ENCODE measurements at regions not wholly inside any gene's neighbourhood (a gene's known extent, or its start where the extent isn't known, plus 50 kb on each side); places are given as distances from the start of the nearest gene placed in this dataset.

- ChIA-PET CTCF (no interaction called here), POLR2A (interaction anchor here (0.5 kb wide), 1 partner anchor 9 kb away, joined by 4 read pairs; no protein-coding TSS in a partner anchor)
- Histone ChIP-seq H3K9me3 (no peaks in the 10 kb centered on the region), H3K9ac (no peak overlapping the region), H3K9me2 (no peaks in the 10 kb centered on the region), H3K36me3 (replicated peaks in 1 of 2; ENCODE audit: control insufficient read depth in 1 of 2, insufficient read depth in 2 of 2, low read length in 1 of 2) (no peaks in the 10 kb centered on the region), H3F3A (replicated peaks; ENCODE audit: insufficient read depth) (peaks cover 17% of the 10 kb centered on the region), H3K27me3 (ENCODE audit: insufficient read depth) (no peaks in the 10 kb centered on the region), H3K27ac (ENCODE audit: low read depth in 2 of 2, low read length in 1 of 2) (no peak overlapping the region), H3K4me3 (ENCODE audit: low read depth in 2 of 2, low read length in 1 of 2) (no peak overlapping the region), H2AFZ (ENCODE audit: low read depth) (no peak overlapping the region), H3K4me1 (ENCODE audit: control insufficient read depth in 1 of 2, insufficient read depth in 2 of 2, low read depth in 1 of 2, low read length in 1 of 2) (peaks cover 10 to 26% of the 10 kb centered on the region in 2 experiments), H3K79me2 (ENCODE audit: insufficient read depth) (no peaks in the 10 kb centered on the region), H4K20me1 (ENCODE audit: insufficient read depth) (no peaks in the 10 kb centered on the region; the same call in 1 of the 2 replicates), H3K4me2 (no peak overlapping the region)
- TF ChIP-seq NFIC (IDR thresholded peaks at IDR 0.05; ENCODE audit: borderline replicate concordance) (no peak), RCOR1 (IDR thresholded peaks at IDR 0.05; ENCODE audit: low read length) (no peak), RXRA (IDR thresholded peaks at IDR 0.05; ENCODE audit: borderline replicate concordance, low read depth) (no peak), TCF12 (IDR thresholded peaks at IDR 0.05) (no peak), GATA2 (CRISPR knock-in tag; IDR thresholded peaks at IDR 0.05) (no peak), TAF1 (IDR thresholded peaks at IDR 0.05; ENCODE audit: borderline replicate concordance, low read depth, low read length) (no peak), MEF2A (IDR thresholded peaks at IDR 0.05; ENCODE audit: borderline replicate concordance, low read depth) (no peak), ELF1 (IDR thresholded peaks at IDR 0.05) (no peak), SMC3 (IDR thresholded peaks at IDR 0.05; ENCODE audit: low read depth, low read length) (no peak), FOXJ3 (CRISPR knock-in tag; IDR thresholded peaks at IDR 0.05) (no peak), FOSL2 (IDR thresholded peaks at IDR 0.05; ENCODE audit: borderline replicate concordance, low read depth) (no peak)
- TF ChIP-seq, protein P1, sequence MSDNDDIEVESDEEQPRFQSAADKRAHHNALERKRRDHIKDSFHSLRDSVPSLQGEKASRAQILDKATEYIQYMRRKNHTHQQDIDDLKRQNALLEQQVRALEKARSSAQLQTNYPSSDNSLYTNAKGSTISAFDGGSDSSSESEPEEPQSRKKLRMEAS (IDR thresholded peaks at IDR 0.05; ENCODE audit: low read depth): no peak
- TF ChIP-seq, protein P2, sequence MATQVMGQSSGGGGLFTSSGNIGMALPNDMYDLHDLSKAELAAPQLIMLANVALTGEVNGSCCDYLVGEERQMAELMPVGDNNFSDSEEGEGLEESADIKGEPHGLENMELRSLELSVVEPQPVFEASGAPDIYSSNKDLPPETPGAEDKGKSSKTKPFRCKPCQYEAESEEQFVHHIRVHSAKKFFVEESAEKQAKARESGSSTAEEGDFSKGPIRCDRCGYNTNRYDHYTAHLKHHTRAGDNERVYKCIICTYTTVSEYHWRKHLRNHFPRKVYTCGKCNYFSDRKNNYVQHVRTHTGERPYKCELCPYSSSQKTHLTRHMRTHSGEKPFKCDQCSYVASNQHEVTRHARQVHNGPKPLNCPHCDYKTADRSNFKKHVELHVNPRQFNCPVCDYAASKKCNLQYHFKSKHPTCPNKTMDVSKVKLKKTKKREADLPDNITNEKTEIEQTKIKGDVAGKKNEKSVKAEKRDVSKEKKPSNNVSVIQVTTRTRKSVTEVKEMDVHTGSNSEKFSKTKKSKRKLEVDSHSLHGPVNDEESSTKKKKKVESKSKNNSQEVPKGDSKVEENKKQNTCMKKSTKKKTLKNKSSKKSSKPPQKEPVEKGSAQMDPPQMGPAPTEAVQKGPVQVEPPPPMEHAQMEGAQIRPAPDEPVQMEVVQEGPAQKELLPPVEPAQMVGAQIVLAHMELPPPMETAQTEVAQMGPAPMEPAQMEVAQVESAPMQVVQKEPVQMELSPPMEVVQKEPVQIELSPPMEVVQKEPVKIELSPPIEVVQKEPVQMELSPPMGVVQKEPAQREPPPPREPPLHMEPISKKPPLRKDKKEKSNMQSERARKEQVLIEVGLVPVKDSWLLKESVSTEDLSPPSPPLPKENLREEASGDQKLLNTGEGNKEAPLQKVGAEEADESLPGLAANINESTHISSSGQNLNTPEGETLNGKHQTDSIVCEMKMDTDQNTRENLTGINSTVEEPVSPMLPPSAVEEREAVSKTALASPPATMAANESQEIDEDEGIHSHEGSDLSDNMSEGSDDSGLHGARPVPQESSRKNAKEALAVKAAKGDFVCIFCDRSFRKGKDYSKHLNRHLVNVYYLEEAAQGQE (IDR thresholded peaks at IDR 0.05; ENCODE audit: low read depth, low read length): no peak
- TF ChIP-seq, protein P3, sequence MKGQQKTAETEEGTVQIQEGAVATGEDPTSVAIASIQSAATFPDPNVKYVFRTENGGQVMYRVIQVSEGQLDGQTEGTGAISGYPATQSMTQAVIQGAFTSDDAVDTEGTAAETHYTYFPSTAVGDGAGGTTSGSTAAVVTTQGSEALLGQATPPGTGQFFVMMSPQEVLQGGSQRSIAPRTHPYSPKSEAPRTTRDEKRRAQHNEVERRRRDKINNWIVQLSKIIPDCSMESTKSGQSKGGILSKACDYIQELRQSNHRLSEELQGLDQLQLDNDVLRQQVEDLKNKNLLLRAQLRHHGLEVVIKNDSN (IDR thresholded peaks at IDR 0.05; ENCODE audit: borderline replicate concordance, low read depth): no peak
- no peak for DNase-seq
Measured at GRCh38 chr5:68024426-68024825, 191.1 kb upstream of the PIK3R1 start.

GRCh38 chr5:68021916-68022315 lies 193.6 kb upstream of the PIK3R1 start:
- H3F3A ChIP-seq (replicated peaks; ENCODE audit: insufficient read depth): peaks cover under 1% of the 10 kb centered on the region
- no peak overlapping the region for H3K27ac ChIP-seq (ENCODE audit: low read depth in 2 of 2, low read length in 1 of 2)
- H3K4me1 ChIP-seq (ENCODE audit: control insufficient read depth in 1 of 2, insufficient read depth in 2 of 2, low read depth in 1 of 2, low read length in 1 of 2): peaks cover under 1 to 8% of the 10 kb centered on the region in 2 experiments; a peak in 3 of 4 replicates
- DNase-seq: no peak
- ChIA-PET CTCF (no interaction called here), POLR2A (no interaction called here)
- no peaks in the 10 kb centered on the region for H3K9me2 ChIP-seq
- H3K9me3 ChIP-seq: no peaks in the 10 kb centered on the region
- no peaks in the 10 kb centered on the region for H3K79me2 ChIP-seq (ENCODE audit: insufficient read depth)
- no peak overlapping the region for H3K4me3 ChIP-seq (ENCODE audit: low read depth in 2 of 2, low read length in 1 of 2)
- 76% methylated on average over 4 of the region's 4 CpGs for WGBS (ENCODE audit: low lambda C conversion rate)
- H4K20me1 ChIP-seq (ENCODE audit: insufficient read depth): no peaks in the 10 kb centered on the region
- H3K27me3 ChIP-seq (ENCODE audit: insufficient read depth): no peaks in the 10 kb centered on the region
- no peak overlapping the region for H3K4me2 ChIP-seq
- H2AFZ ChIP-seq (ENCODE audit: low read depth): no peak overlapping the region
- H3K36me3 ChIP-seq (replicated peaks in 1 of 2; ENCODE audit: control insufficient read depth in 1 of 2, insufficient read depth in 2 of 2, low read length in 1 of 2): no peaks in the 10 kb centered on the region
- H3K9ac ChIP-seq: no peak overlapping the region
- no peak for TF ChIP-seq ELF1 (IDR thresholded peaks at IDR 0.05)
- no peak for TF ChIP-seq TAF1 (IDR thresholded peaks at IDR 0.05; ENCODE audit: borderline replicate concordance, low read depth, low read length)
- TF ChIP-seq, protein P2 (IDR thresholded peaks at IDR 0.05; ENCODE audit: low read depth, low read length): no peak
- TF ChIP-seq SIN3A (IDR thresholded peaks at IDR 0.05; ENCODE audit: borderline replicate concordance, low read depth, low read length): no peak
- no peak for TF ChIP-seq GATA2 (CRISPR knock-in tag; IDR thresholded peaks at IDR 0.05)
- no peak for TF ChIP-seq TEAD4 (IDR thresholded peaks at IDR 0.05; ENCODE audit: borderline replicate concordance, insufficient read depth)
- no peak for TF ChIP-seq FOSL2 (IDR thresholded peaks at IDR 0.05; ENCODE audit: borderline replicate concordance, low read depth)
- TF ChIP-seq CTCF (IDR thresholded peaks at IDR 0.05): no peak
- TF ChIP-seq CHD2 (IDR thresholded peaks at IDR 0.05; ENCODE audit: low read length, partially characterized antibody): no peak
